Mammary epithelial cell (primary cell): ENCODE measurements at regions not wholly inside any gene's neighbourhood (a gene's known extent, or its start where the extent isn't known, plus 50 kb on each side); places are given as distances from the start of the nearest gene placed in this dataset.

ENCODE experiments used
- EZH2 ChIP-seq: IDR thresholded peaks from 2 replicates; pipeline ENCODE4 v1.6.1; 2012; ENCODE audit warnings: low read length, inconsistent platforms, borderline replicate concordance
- TF ChIP-seq, protein P1 (sequence below), 2 donors: IDR thresholded peaks in 1 of 2; conservative IDR thresholded peaks in 1 of 2; 2 replicates each; pipeline ENCODE4 v1.5.1; 2011 to 2012; ENCODE audit warnings: inconsistent platforms in 2 of 2, low read length in 2 of 2, mild to moderate bottlenecking in 2 of 2, control low read depth in 1 of 2, low read depth in 1 of 2; ENCODE audit not compliant: insufficient read depth in 1 of 2; ENCODE audit errors: extremely low read depth in 1 of 2

DNA sequence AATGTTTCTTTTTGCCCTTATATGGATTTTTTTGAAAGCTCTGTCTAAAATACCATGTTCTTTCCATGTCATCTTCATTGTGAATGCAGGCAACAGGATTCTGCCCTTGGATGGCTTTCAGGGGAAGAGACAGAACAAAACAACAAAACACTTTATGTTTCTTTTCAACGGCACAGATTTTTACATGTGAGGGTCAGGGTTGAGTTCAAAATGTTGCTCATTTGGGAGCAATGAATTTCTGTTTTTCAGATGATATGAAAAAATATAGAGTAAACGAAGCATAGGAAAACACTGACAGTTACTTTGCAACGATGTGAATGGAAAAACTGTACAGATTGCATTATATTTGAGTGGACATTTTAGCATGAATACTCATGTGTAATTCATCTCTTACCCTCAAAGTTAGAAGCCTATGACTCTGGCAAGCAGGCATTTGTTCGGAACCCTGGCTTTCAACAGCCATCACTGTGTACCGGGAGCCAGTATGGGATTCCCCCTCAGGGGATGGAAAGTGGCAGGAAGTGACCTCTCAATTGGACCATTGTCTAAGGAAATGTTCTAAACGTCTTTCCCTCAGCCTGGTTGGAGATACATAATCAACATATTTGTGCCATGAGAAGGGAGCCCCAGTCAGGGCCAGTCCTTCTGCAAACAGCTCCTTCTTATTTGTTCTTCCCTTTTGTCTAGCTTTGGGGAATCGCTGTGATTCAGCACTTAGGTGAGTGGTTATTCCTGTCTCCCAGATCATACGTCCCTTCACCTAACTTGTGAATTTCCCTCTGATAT, 153.9 kb upstream of the MEF2C start:
- TF ChIP-seq, protein P1, sequence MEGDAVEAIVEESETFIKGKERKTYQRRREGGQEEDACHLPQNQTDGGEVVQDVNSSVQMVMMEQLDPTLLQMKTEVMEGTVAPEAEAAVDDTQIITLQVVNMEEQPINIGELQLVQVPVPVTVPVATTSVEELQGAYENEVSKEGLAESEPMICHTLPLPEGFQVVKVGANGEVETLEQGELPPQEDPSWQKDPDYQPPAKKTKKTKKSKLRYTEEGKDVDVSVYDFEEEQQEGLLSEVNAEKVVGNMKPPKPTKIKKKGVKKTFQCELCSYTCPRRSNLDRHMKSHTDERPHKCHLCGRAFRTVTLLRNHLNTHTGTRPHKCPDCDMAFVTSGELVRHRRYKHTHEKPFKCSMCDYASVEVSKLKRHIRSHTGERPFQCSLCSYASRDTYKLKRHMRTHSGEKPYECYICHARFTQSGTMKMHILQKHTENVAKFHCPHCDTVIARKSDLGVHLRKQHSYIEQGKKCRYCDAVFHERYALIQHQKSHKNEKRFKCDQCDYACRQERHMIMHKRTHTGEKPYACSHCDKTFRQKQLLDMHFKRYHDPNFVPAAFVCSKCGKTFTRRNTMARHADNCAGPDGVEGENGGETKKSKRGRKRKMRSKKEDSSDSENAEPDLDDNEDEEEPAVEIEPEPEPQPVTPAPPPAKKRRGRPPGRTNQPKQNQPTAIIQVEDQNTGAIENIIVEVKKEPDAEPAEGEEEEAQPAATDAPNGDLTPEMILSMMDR (conservative IDR thresholded peaks at IDR 0.05 in 1 of 2, IDR thresholded peaks at IDR 0.05 in 1 of 2; ENCODE audit: extremely low read depth in 1 of 2, insufficient read depth in 1 of 2, low read depth in 1 of 2, low read length in 2 of 2) = no peak
- no peak for TF ChIP-seq EZH2
